Smooth muscle cell (in vitro differentiated cells): ENCODE measurements at regions not wholly inside any gene's neighbourhood (a gene's known extent, or its start where the extent isn't known, plus 50 kb on each side); places are given as distances from the start of the nearest gene placed in this dataset.

ENCODE experiments used
- DNase-seq: peaks from one replicate; lab custom pipeline; 2025; ENCODE audit not compliant: unreplicated experiment; lab: John Stamatoyannopoulos, UW
- H2AFZ ChIP-seq: fragments of 200-600 bp; sonication (generic); 2 replicates; pipeline ENCODE4 v1.6.0; 2016; ENCODE audit warnings: antibody characterized with exemption, low read depth, mild to moderate bottlenecking
- H3F3A ChIP-seq: fragments of 200-600 bp; sonication (generic); 2 replicates; pipeline ENCODE4 v1.6.0; 2017; ENCODE audit warnings: antibody characterized with exemption, low read depth
- H3K27ac ChIP-seq: fragments of 200-600 bp; sonication (generic); 2 replicates; pipeline ENCODE4 v1.5.1; 2016; ENCODE audit warnings: low read depth, mild to moderate bottlenecking
- H3K27me3 ChIP-seq: fragments of 200-600 bp; sonication (generic); 2 replicates; pipeline ENCODE4 v1.6.1; 2016; ENCODE audit warnings: low read depth, mild to moderate bottlenecking
- H3K36me3 ChIP-seq: fragments of 200-600 bp; sonication (generic); 2 replicates; pipeline ENCODE4 v1.5.1; 2016; ENCODE audit warnings: low read depth
- H3K4me1 ChIP-seq: fragments of 200-600 bp; sonication (generic); 2 replicates; pipeline ENCODE4 v1.5.1; 2016; ENCODE audit warnings: low read depth
- H3K4me2 ChIP-seq: fragments of 200-600 bp; sonication (generic); 2 replicates; pipeline ENCODE4 v1.6.0; 2016; ENCODE audit warnings: mild to moderate bottlenecking
- H3K4me3 ChIP-seq: fragments of 200-600 bp; sonication (generic); 2 replicates; pipeline ENCODE4 v1.5.1; 2016; ENCODE audit warnings: mild to moderate bottlenecking
- H3K79me2 ChIP-seq: fragments of 200-600 bp; sonication (generic); 2 replicates; pipeline ENCODE4 v1.6.0; 2016; ENCODE audit warnings: low read depth, mild to moderate bottlenecking
- H3K9ac ChIP-seq: fragments of 200-600 bp; sonication (generic); 2 replicates; pipeline ENCODE4 v1.6.0; 2016; ENCODE audit warnings: low read depth
- H3K9me3 ChIP-seq: fragments of 200-600 bp; sonication (generic); replicated peaks from 2 replicates; pipeline ENCODE4 v1.5.1; 2016; ENCODE audit warnings: low read depth
- H4K20me1 ChIP-seq: fragments of 200-600 bp; sonication (generic); 2 replicates; pipeline ENCODE4 v1.6.0; 2016; ENCODE audit warnings: low read depth
- CTCF ChIP-seq: fragments of 200-600 bp; sonication (generic); IDR thresholded peaks from 2 replicates; pipeline ENCODE4 v1.5.1; 2017; ENCODE audit warnings: borderline replicate concordance, mild to moderate bottlenecking, antibody characterized with exemption; ENCODE audit not compliant: insufficient read depth, poor library complexity, severe bottlenecking
- WGBS: methylation state at CpG from one replicate; pipeline ENCODE4 v1.1.7; 2016; ENCODE audit warnings: low lambda C conversion rate; 5-methylcytosine and 5-hydroxymethylcytosine counted together

DNA sequence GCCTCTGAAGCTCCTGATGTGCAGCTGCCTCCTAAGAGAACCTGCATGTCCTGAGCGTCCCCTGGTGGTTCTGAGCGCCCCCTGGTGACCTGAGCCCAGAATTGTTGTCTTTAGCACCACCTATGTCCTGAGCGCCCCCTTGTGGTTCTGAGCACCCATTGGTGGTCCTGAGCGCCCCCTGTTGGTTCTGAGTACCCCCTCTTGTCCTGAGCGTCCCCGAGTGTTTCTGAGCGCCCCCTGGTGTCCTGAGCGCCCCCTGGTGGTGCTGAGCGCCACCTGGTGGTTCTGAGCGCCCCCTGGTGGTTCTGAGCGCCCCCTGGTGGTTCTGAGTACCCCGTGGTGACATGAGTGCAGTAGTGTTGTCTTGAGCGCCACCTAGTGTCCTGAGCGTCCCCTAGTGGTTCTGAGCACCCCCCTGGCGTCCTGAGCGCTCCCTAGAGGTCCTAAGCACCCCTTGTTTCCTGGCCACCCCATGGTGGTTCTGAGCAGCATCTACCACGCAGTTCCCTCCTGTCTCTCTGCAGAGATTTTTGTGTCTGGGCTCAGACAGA, 782.5 kb downstream of the TMEM121 start:
- no peaks in the 10 kb centered on the region for H3F3A ChIP-seq
- no peaks in the 10 kb centered on the region for H3K27me3 ChIP-seq
- 53% methylated on average over 17 of the region's 17 CpGs for WGBS
- H3K79me2 ChIP-seq = no peaks in the 10 kb centered on the region
- peaks cover 6% of the 10 kb centered on the region for H3K9me3 ChIP-seq
- no peaks in the 10 kb centered on the region for H4K20me1 ChIP-seq
- TF ChIP-seq CTCF = peak; percentile 15
- H3K4me2 ChIP-seq = no peak overlapping the region
- H2AFZ ChIP-seq = no peak overlapping the region
- no peaks in the 10 kb centered on the region for H3K4me1 ChIP-seq
- H3K27ac ChIP-seq = no peak overlapping the region
- no peak overlapping the region for H3K4me3 ChIP-seq
- no peak for DNase-seq
- H3K36me3 ChIP-seq = no peaks in the 10 kb centered on the region
- no peak overlapping the region for H3K9ac ChIP-seq

GRCh38 chr14:106309423-106309822, 783.0 kb downstream of the TMEM121 start:
- H3K9ac ChIP-seq = no peak overlapping the region
- H3K4me1 ChIP-seq = no peaks in the 10 kb centered on the region
- no peak for TF ChIP-seq CTCF
- no peak overlapping the region for H3K4me3 ChIP-seq
- H2AFZ ChIP-seq = no peak overlapping the region
- H3K79me2 ChIP-seq = no peaks in the 10 kb centered on the region
- no peaks in the 10 kb centered on the region for H4K20me1 ChIP-seq
- no peak overlapping the region for H3K27ac ChIP-seq
- no peaks in the 10 kb centered on the region for H3K27me3 ChIP-seq
- H3K9me3 ChIP-seq = peaks cover 6% of the 10 kb centered on the region
- no peak overlapping the region for H3K4me2 ChIP-seq
- no peak for DNase-seq
- H3F3A ChIP-seq = no peaks in the 10 kb centered on the region
- 91% methylated on average over 2 of the region's 2 CpGs for WGBS
- no peaks in the 10 kb centered on the region for H3K36me3 ChIP-seq

GRCh38 chr14:106315436-106315835, 789.1 kb downstream of the TMEM121 start:
- H3K4me1 ChIP-seq = no peaks in the 10 kb centered on the region
- H3F3A ChIP-seq = no peaks in the 10 kb centered on the region
- H3K27ac ChIP-seq = no peak overlapping the region
- no peak overlapping the region for H3K4me3 ChIP-seq
- H3K9me3 ChIP-seq = peaks cover 9% of the 10 kb centered on the region
- H3K36me3 ChIP-seq = no peaks in the 10 kb centered on the region
- DNase-seq = no peak
- TF ChIP-seq CTCF = no peak
- H3K27me3 ChIP-seq = no peaks in the 10 kb centered on the region
- H2AFZ ChIP-seq = no peak overlapping the region
- 60% methylated on average over 4 of the region's 4 CpGs for WGBS
- H3K4me2 ChIP-seq = no peak overlapping the region
- no peak overlapping the region for H3K9ac ChIP-seq
- H4K20me1 ChIP-seq = no peaks in the 10 kb centered on the region
- no peaks in the 10 kb centered on the region for H3K79me2 ChIP-seq

DNA sequence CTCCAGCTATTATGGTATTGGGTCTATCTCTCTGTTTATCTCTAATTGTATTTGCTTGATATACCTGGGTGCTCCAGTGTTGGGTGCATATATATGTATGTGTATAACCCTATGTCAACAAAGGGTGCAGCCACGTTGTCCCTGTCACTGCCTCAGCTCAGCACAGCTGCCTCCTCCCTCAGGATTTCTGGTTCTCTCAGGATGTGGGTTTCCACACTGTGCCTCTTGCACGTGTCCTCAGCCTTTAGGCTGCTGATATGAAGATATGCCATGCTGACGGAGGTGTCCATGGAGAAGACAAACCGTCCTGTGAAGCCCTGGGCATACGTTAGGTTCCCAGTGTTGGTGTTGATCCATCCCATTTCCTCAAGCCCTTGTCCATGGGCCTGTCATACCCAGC, 791.2 kb downstream of the TMEM121 start:
- H3K9ac ChIP-seq = no peak overlapping the region
- H2AFZ ChIP-seq = no peak overlapping the region
- H3K36me3 ChIP-seq = no peaks in the 10 kb centered on the region
- no peak overlapping the region for H3K4me3 ChIP-seq
- no peaks in the 10 kb centered on the region for H3K79me2 ChIP-seq
- H3K4me2 ChIP-seq = no peak overlapping the region
- DNase-seq = no peak
- H3F3A ChIP-seq = no peaks in the 10 kb centered on the region
- H3K27me3 ChIP-seq = no peaks in the 10 kb centered on the region
- 44% methylated on average over 5 of the region's 5 CpGs for WGBS
- H3K27ac ChIP-seq = no peak overlapping the region
- no peaks in the 10 kb centered on the region for H4K20me1 ChIP-seq
- no peaks in the 10 kb centered on the region for H3K4me1 ChIP-seq
- TF ChIP-seq CTCF = no peak
- H3K9me3 ChIP-seq = peaks cover 12% of the 10 kb centered on the region
